ENCODE measurements at regions not wholly inside any gene's neighbourhood (a gene's known extent, or its start where the extent isn't known, plus 50 kb on each side); places are given as distances from the start of the nearest gene placed in this dataset.

- no peak overlapping the region for H2BK20ac ChIP-seq (ENCODE audit: low read depth, low read length, poor library complexity, severe bottlenecking)
- Mint-ChIP-seq H3K4me3 (no peak overlapping the region), H3K27ac (no peak overlapping the region; a peak in 1 of 7 replicates), H3K36me3 (ENCODE audit: insufficient read depth in 1 of 3, low read depth in 3 of 3) (no peaks in the 10 kb centered on the region), H3K9me3 (no peaks in the 10 kb centered on the region), H3K27me3 (ENCODE audit: low read depth) (no peaks in the 10 kb centered on the region), H3K4me1 (no peaks in the 10 kb centered on the region)
- H3K79me1 ChIP-seq (ENCODE audit: insufficient read depth, low read depth, low read length, poor library complexity, severe bottlenecking), result no peaks in the 10 kb centered on the region
- no peak overlapping the region for H3K18ac ChIP-seq (ENCODE audit: insufficient read length, low read depth, low read length)
- no peak overlapping the region for H3K56ac ChIP-seq (ENCODE audit: insufficient read length, low read depth, low read length)
- H3K27ac ChIP-seq (ENCODE audit: insufficient read length, low read depth, low read length), result no peak overlapping the region
- no peak overlapping the region for H2BK5ac ChIP-seq (ENCODE audit: insufficient read length, low read length)
- no peak overlapping the region for H2AFZ ChIP-seq (ENCODE audit: low read length)
- no peak overlapping the region for H4K8ac ChIP-seq (replicated peaks; ENCODE audit: insufficient read length, low read depth, low read length)
- no peak overlapping the region for H3K23ac ChIP-seq (ENCODE audit: insufficient read length, low read depth, low read length)
- no peak for DNase-seq
- no peak overlapping the region for H4K5ac ChIP-seq (ENCODE audit: insufficient read length, low read depth, low read length)
- H3K27me3 ChIP-seq (ENCODE audit: insufficient read depth, low read length), result no peaks in the 10 kb centered on the region
- no peak overlapping the region for H4K91ac ChIP-seq (ENCODE audit: insufficient read length, low read depth, low read length)
- no peak overlapping the region for H2AK5ac ChIP-seq (ENCODE audit: insufficient read length, low read length)
- no peak overlapping the region for H3K4me2 ChIP-seq (ENCODE audit: insufficient read depth, insufficient read length, low read length)
- no peak overlapping the region for H3K9ac ChIP-seq (ENCODE audit: extremely low read depth, insufficient read length, low read length)
- no peak overlapping the region for H2BK15ac ChIP-seq (ENCODE audit: low read depth, low read length)
- no peaks in the 10 kb centered on the region for H3K4me1 ChIP-seq (ENCODE audit: insufficient read depth, low read length)
- H3K9me3 ChIP-seq (ENCODE audit: control insufficient read depth, low read depth, low read length), result no peaks in the 10 kb centered on the region
- no peaks in the 10 kb centered on the region for H3K79me2 ChIP-seq (ENCODE audit: insufficient read depth, low read length)
- no peak overlapping the region for H2BK12ac ChIP-seq (ENCODE audit: insufficient read length, low read depth, low read length)
- TF ChIP-seq CTCF (conservative IDR thresholded peaks at IDR 0.05), result no peak
- no peak overlapping the region for H3T11ph ChIP-seq (ENCODE audit: low read length)
- no peaks in the 10 kb centered on the region for H3K23me2 ChIP-seq (ENCODE audit: insufficient read length, low read depth, low read length, poor library complexity, severe bottlenecking)
- H3K14ac ChIP-seq (ENCODE audit: insufficient read depth, low read length), result no peak overlapping the region
- no peak overlapping the region for H2BK120ac ChIP-seq (ENCODE audit: low read depth, low read length, poor library complexity, severe bottlenecking)
- WGBS (ENCODE audit: extremely low coverage, insufficient read length, low lambda C conversion rate), result no CpG with 5 or more reads among the region's 2 CpGs
- no peak overlapping the region for H3K4ac ChIP-seq (ENCODE audit: low read depth, low read length)
- H4K20me1 ChIP-seq (ENCODE audit: control insufficient read depth, insufficient read depth, insufficient read length), result no peaks in the 10 kb centered on the region
Measured at GRCh38 chr14:58878439-58879139, 240.8 kb downstream of the DACT1 start.
